IPS-15b (cell line): ENCODE measurements at regions not wholly inside any gene's neighbourhood (a gene's known extent, or its start where the extent isn't known, plus 50 kb on each side); places are given as distances from the start of the nearest gene placed in this dataset.
"Not testable (repeated sequence)": the region's sequence is repeated elsewhere in the genome, so short reads cannot be mapped to it uniquely, and the experiment has no call there.

Experiments
- H3K27me3 ChIP-seq: one replicate; pipeline ENCODE4 v1.6.1; 2013; ENCODE audit warnings: low read length; ENCODE audit not compliant: control insufficient read depth, insufficient read depth
- H3K36me3 ChIP-seq: one replicate; pipeline ENCODE4 v1.6.1; 2013; ENCODE audit warnings: low read length; ENCODE audit not compliant: control insufficient read depth, insufficient read depth
- H3K4me1 ChIP-seq: one replicate; pipeline ENCODE4 v1.6.1; 2013; ENCODE audit warnings: mild to moderate bottlenecking, low read length; ENCODE audit not compliant: control insufficient read depth, insufficient read depth
- H3K4me3 ChIP-seq: one replicate; pipeline ENCODE4 v1.5.1; 2013; ENCODE audit warnings: low read depth, low read length
- H3K9ac ChIP-seq: one replicate; pipeline ENCODE4 v1.6.1; 2013; ENCODE audit warnings: low read depth, mild to moderate bottlenecking, low read length
- H3K9me3 ChIP-seq: one replicate; pipeline ENCODE4 v1.6.1; 2013; ENCODE audit warnings: mild to moderate bottlenecking, low read length; ENCODE audit not compliant: control insufficient read depth, insufficient read depth

- no peaks in the 10 kb centered on the region for H3K27me3 ChIP-seq
- H3K4me3 ChIP-seq = no peak overlapping the region
- peaks cover 7% of the 10 kb centered on the region for H3K4me1 ChIP-seq
- H3K9ac ChIP-seq = no peak overlapping the region
- no peaks in the 10 kb centered on the region for H3K9me3 ChIP-seq
- no peaks in the 10 kb centered on the region for H3K36me3 ChIP-seq
Observed at GRCh38 chr13:48583859-48584311, 51.0 kb upstream of the RCBTB2 start.

DNA sequence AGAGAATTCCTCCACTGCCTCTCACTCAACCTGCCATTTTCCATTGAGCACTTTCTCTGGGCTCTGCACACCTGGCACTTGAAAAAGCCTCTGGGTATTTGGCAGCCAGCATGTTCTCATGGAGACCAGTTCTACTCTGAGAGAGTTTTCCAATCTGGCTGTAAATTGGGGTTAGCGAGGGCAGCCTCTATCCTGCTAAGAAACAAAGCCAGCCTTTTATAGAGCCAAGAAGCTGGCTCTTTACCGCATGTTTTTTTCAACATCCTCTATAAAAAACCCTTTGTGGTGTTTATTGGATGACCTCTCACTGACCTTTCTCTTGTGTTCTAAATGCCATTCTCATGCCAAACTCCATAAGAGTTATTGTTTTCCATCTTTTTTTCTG, 52.6 kb upstream of the RCBTB2 start:
- H3K4me1 ChIP-seq = peaks cover 7% of the 10 kb centered on the region
- H3K9ac ChIP-seq = peak overlapping the region; percentile 17
- no peaks in the 10 kb centered on the region for H3K27me3 ChIP-seq

GRCh38 chr13:48586591-48587103, 53.8 kb upstream of the RCBTB2 start:
- Histone ChIP-seq H3K27me3 (no peaks in the 10 kb centered on the region), H3K4me1 (peaks cover 7% of the 10 kb centered on the region), H3K9ac (no peak overlapping the region), H3K9me3 (no peaks in the 10 kb centered on the region), H3K36me3 (no peaks in the 10 kb centered on the region), H3K4me3 (no peak overlapping the region)

More for the DNA sequence above, 52.6 kb upstream of the RCBTB2 start:
- H3K4me3 ChIP-seq = no peak overlapping the region
- H3K36me3 ChIP-seq = no peaks in the 10 kb centered on the region
- no peaks in the 10 kb centered on the region for H3K9me3 ChIP-seq

DNA sequence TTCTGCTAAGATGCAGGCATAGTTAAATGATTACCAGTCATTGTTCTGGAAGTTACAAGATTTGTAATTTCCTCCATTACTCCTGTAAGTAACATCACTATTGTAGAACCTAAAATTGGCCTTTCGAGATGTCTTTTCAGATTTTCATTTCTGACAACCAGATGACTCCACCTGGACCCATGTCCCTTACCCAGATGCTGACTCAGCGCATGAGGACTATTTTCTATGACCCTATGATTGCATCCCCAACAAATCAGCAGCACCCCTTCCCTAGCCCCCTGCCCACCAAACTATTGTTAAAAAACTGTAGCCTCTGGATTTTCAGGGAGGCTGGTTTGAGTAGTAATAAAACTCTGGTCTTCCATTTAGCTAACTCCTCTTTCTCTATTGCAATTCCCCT, 55.2 kb upstream of the RCBTB2 start:
- Histone ChIP-seq H3K9me3 (no peaks in the 10 kb centered on the region), H3K27me3 (no peaks in the 10 kb centered on the region), H3K9ac (no peak overlapping the region), H3K4me3 (no peak overlapping the region), H3K4me1 (peaks cover 21% of the 10 kb centered on the region), H3K36me3 (no peaks in the 10 kb centered on the region)

DNA sequence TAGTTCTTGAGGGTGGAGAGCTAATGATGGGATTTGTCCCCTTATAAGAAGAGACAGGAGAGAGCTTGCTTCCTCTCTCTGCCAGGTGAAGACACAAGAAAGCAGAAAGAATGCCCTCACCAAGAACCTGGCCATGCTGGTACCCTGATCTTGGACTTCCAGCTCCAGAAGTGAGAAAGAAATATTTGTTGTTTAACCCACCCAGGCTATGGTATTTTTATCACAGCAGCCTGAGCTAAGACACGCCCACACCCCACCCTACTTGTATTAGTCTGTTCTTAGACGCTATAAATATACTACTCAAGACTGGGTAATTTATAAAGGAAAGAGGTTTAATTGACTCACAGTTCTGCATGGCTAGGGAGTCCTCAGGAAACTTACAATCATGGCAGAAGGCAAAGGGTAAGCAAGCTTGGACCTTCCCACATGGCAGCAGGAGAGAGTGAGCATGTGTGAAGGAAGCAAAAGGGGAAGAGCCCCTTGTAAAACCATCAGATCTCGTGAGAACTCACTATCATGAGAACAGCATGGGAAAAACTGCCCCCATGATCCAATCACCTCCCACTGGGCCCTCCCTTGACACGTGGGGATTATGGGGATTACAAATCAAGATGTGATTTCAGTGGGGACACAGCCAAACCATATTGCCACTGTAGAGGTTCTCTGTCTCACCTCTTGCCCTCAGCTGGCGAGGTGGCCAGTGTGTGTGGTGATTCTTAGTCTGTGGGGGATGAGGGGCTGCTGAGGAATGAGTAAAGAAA, 57.4 kb upstream of the RCBTB2 start:
- Histone ChIP-seq H3K27me3 (no peaks in the 10 kb centered on the region), H3K4me3 (no peak overlapping the region), H3K36me3 (no peaks in the 10 kb centered on the region), H3K9ac (no peak overlapping the region), H3K9me3 (no peaks in the 10 kb centered on the region), H3K4me1 (peaks cover 37% of the 10 kb centered on the region)

GRCh38 chr13:48591124-48591872, 58.4 kb upstream of the RCBTB2 start:
- not testable (repeated sequence) for H3K9ac ChIP-seq, H3K9me3 ChIP-seq, H3K27me3 ChIP-seq, H3K36me3 ChIP-seq, H3K4me3 ChIP-seq
- H3K4me1 ChIP-seq = peaks cover 36% of the 10 kb centered on the region

DNA sequence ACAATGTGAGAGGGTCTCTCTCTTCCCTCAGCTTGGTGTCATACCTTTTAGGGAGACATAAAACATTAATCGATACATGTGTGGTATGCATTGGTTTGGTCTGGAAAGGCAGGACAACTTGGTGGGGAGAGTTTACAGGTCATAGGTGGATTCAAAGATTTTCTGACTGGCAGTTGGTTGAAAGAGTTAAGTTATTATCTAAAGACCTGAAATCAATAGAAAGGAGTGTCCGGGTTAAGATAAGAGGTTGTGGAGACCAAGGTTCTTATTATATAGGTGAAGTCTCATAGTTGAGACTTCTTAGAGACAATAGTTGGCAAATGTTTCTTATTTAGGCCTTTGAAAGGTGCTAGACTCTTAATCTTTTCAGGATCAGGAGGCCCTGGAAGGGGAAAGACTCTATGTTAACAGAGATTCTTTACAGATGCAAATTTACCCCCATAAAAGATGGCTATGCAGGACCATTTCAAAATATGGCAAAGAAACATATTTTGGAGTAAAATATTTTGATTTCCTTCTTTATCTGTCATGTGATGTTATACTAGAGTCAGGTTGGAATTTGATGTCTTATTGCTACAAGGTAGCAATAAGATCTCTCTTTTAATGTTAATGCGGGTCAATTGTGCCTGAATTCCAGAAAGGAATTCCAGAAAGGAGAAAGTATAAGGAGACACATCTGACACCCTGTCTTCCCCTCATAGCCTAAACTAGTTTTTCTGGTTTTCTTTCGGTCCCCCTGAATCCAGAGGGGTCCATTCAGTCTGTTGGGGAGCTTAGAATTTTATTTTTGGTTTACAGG, 59.2 kb upstream of the RCBTB2 start:
- H3K27me3 ChIP-seq = no peaks in the 10 kb centered on the region
- H3K36me3 ChIP-seq = no peaks in the 10 kb centered on the region
- H3K9ac ChIP-seq = peak overlapping the region; percentile 17
- peaks cover 31% of the 10 kb centered on the region for H3K4me1 ChIP-seq
- H3K9me3 ChIP-seq = no peaks in the 10 kb centered on the region
- no peak overlapping the region for H3K4me3 ChIP-seq

DNA sequence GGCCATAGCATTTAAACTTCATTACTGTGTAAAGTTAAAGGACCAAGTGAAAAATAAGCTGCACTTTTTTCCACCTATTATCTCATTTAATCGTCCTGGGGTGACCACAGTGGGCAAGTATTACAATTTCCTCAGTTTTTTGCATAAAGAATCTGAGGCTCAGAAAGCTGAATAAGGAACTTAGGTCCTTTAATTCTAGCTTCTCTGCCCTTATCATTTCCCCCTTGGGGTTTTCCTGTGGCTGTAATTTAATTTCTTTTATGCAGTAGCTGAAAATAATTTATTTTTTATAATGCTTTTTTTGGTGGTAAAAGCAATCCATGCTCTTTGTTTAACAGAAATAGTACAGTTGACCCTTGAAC, 59.8 kb upstream of the RCBTB2 start:
- Histone ChIP-seq H3K36me3 (no peaks in the 10 kb centered on the region), H3K9me3 (no peaks in the 10 kb centered on the region), H3K27me3 (no peaks in the 10 kb centered on the region), H3K4me1 (peaks cover 31% of the 10 kb centered on the region), H3K4me3 (no peak overlapping the region), H3K9ac (peak overlapping the region; percentile 17)

DNA sequence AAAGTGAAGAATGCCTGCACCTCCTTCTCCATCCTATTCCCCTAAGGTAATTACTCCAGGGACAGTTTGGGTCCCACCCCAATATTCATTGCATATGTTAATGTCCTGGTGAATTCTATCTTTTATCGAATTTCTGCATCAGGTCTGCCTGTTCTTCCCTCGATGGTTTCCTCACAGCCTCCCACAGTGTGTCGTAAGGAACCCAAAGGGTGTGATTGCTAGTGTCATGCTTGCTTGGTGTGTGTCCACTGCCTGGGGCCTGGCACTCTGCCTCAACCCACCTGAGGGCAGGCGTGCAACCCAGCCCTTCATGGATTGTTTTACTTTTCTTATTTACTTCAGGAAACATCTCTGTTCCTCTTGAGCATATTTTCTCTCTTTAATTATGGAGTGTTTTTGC, 60.2 kb upstream of the CYSLTR2 start:
- H3K4me3 ChIP-seq = peak overlapping the region; percentile 19
- no peak overlapping the region for H3K9ac ChIP-seq
- H3K9me3 ChIP-seq = no peaks in the 10 kb centered on the region
- no peaks in the 10 kb centered on the region for H3K27me3 ChIP-seq
- H3K36me3 ChIP-seq = no peaks in the 10 kb centered on the region
- H3K4me1 ChIP-seq = peaks cover 31% of the 10 kb centered on the region

DNA sequence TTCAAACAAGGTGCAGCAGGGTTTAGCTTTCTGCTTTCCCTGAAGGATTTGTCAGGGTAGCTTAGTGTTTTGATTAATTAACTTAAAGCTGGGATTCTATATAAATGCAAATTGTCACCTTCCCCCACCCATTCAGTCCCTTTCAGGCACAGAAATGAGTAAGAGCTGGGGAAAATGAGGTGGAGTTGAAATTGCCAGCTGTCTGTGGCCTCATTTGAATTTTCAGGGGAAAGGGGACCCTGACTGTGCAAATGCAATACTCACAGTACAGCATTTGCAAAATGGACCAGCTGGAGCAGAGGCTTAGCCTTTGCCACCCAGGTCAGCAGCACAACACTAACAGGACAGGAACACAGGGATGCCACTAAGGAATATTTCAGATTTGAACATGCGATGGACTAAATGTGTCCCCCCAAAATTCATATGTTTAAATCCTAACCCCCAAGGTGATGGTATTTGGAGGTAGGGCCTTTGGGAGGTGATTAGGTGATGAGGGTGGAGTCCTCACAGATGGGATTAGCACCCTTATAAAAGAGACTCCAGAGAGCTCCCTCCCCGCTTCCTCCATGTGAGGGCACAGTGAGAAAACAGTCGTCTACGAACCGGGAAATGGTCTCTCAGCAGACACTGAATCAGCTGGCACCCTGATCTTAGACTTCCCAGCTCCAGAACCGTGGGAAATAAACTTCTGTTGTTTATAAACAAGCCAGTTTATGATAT, 59.5 kb upstream of the CYSLTR2 start:
- Histone ChIP-seq H3K9me3 (no peaks in the 10 kb centered on the region), H3K4me3 (peak overlapping the region; percentile 19), H3K4me1 (peaks cover 31% of the 10 kb centered on the region), H3K27me3 (no peaks in the 10 kb centered on the region), H3K36me3 (no peaks in the 10 kb centered on the region), H3K9ac (peak overlapping the region; percentile 18)
